HepG2 (cell line): ENCODE measurements at regions not wholly inside any gene's neighbourhood (a gene's known extent, or its start where the extent isn't known, plus 50 kb on each side); places are given as distances from the start of the nearest gene placed in this dataset.
A peak's percentile ranks its signal among the peaks of the same experiment; 100 is the strongest.

ENCODE experiments used
- ATAC-seq: fragments of 200-7000 bp; cut with Tn5 transposase; 3 replicates; pipeline ENCODE4 v1.9.1; 2020; ENCODE audit warnings: mild to moderate bottlenecking, moderate library complexity
- BruUV-seq: library from RNA; stranded (reverse); fragments of 400-500 nt; replicated peaks from 2 replicates; lab custom pipeline; 2021; lab: Mats Ljungman, UMichigan
- CTCF ChIA-PET: fragments of 300-600 bp; formaldehyde crosslinking; extraction: SDS; loops from one replicate; lab custom pipeline; 2021; ENCODE audit warnings: low total read pairs, inconsistent platforms, low intra/inter-chr PET ratio; lab: Yijun Ruan, JAX
- POLR2A ChIA-PET: fragments of 350-600 bp; sonication (Branson Sonifier 250); formaldehyde crosslinking; loops from one replicate; lab custom pipeline; 2020; ENCODE audit warnings: antibody characterized with exemption, inconsistent platforms; lab: Yijun Ruan, JAX
- DNase-seq: peaks from one replicate; pipeline ENCODE4 v3.0.0-alpha.2; 2015; ENCODE audit warnings: low spot score
- FAIRE-seq: peaks from 3 replicates; lab custom pipeline; 2011; peaks lifted over from hg19 to GRCh38; lab: Jason Lieb, UNC
- H2AFZ ChIP-seq: one replicate; pipeline ENCODE4 v1.6.1; 2011; ENCODE audit warnings: low read length, inconsistent platforms
- H3K27ac ChIP-seq: fragments of 300-600 bp; 3 replicates; pipeline ENCODE4 v1.8.0; 2011; ENCODE audit warnings: mixed run types, mild to moderate bottlenecking, mixed read lengths, low read length, inconsistent platforms; ENCODE audit not compliant: insufficient read depth; ENCODE audit errors: extremely low read length
- H3K27me3 ChIP-seq, 2 experiments: fragments of 200-600 bp in 1 of 2; 2 replicates in 1 of 2; 3 replicates in 1 of 2; pipeline versions ENCODE4 v1.6.0 to v1.8.0; 2011; ENCODE audit warnings: low read length in 2 of 2, mild to moderate bottlenecking in 2 of 2, moderate library complexity in 2 of 2, inconsistent platforms in 1 of 2; ENCODE audit not compliant: insufficient read depth in 2 of 2, control insufficient read depth in 1 of 2
- H3K36me3 ChIP-seq, 2 experiments: fragments of 200-600 bp in 1 of 2; replicated peaks in 1 of 2; 2 replicates in 1 of 2; 3 replicates in 1 of 2; pipeline versions ENCODE4 v1.5.1 to v1.8.0; 2011; ENCODE audit warnings: low read length in 2 of 2, inconsistent platforms in 1 of 2; ENCODE audit not compliant: insufficient read depth in 2 of 2, control insufficient read depth in 1 of 2
- H3K4me1 ChIP-seq: 2 replicates; pipeline ENCODE4 v1.5.1; 2012; ENCODE audit warnings: low read length, inconsistent platforms; ENCODE audit not compliant: insufficient read depth
- H3K4me2 ChIP-seq: 2 replicates; pipeline ENCODE4 v1.6.0; 2011; ENCODE audit warnings: low read depth, low read length, inconsistent platforms
- H3K4me3 ChIP-seq, 3 experiments: fragments of 200-600 bp in 1 of 3; sonication (generic), shearing (Covaris generic) in 1 of 3; replicated peaks in 1 of 3; 2 replicates each; pipeline ENCODE4 v1.5.1; 2011 to 2016; ENCODE audit warnings: low read length in 3 of 3, inconsistent platforms in 2 of 3, low read depth in 2 of 3, mild to moderate bottlenecking in 2 of 3, control low read depth in 1 of 3, mixed read lengths in 1 of 3; ENCODE audit not compliant: insufficient read depth in 1 of 3
- H3K79me2 ChIP-seq: one replicate; pipeline ENCODE4 v1.6.1; 2011; ENCODE audit warnings: low read length, inconsistent platforms; ENCODE audit not compliant: insufficient read depth
- H3K9ac ChIP-seq: 2 replicates; pipeline ENCODE4 v1.6.0; 2011; ENCODE audit warnings: mild to moderate bottlenecking, low read depth, low read length, inconsistent platforms; ENCODE audit not compliant: insufficient read depth
- H3K9me3 ChIP-seq: 2 replicates; pipeline ENCODE4 v1.5.1; 2012; ENCODE audit warnings: mild to moderate bottlenecking, low read length
- H4K20me1 ChIP-seq: 2 replicates; pipeline ENCODE4 v1.6.0; 2011; ENCODE audit warnings: inconsistent platforms, mild to moderate bottlenecking, low read length, moderate library complexity; ENCODE audit not compliant: insufficient read depth
- ASH2L ChIP-seq: fragments of 300-600, 200-600 bp; sonication (generic); IDR thresholded peaks from 2 replicates; pipeline ENCODE4 v1.7.0; 2017; ENCODE audit warnings: low read depth, mild to moderate bottlenecking, moderate library complexity, mixed read lengths, low read length; ENCODE audit not compliant: insufficient read length
- DNMT3B ChIP-seq: conservative IDR thresholded peaks from 2 replicates; pipeline ENCODE4 v1.6.1; 2016; ENCODE audit warnings: missing biosample characterization, control low read depth
- HCFC1 ChIP-seq: fragments of 150-350 bp; IDR thresholded peaks from 2 replicates; pipeline ENCODE4 v1.6.1; 2014; ENCODE audit warnings: low read depth, low read length
- HNF4A ChIP-seq: sonication (generic); formaldehyde crosslinking; IDR thresholded peaks from 2 replicates; pipeline ENCODE4 v1.4.0; 2020; ENCODE audit warnings: missing genetic modification reagents
- MED1 ChIP-seq: sonication (generic); formaldehyde crosslinking; IDR thresholded peaks from 2 replicates; pipeline ENCODE4 v1.4.0; 2020; ENCODE audit warnings: missing genetic modification reagents
- MEIS1 ChIP-seq: sonication (generic); formaldehyde crosslinking; IDR thresholded peaks from 2 replicates; pipeline ENCODE4 v1.9.0; 2021; ENCODE audit warnings: mild to moderate bottlenecking, missing genetic modification reagents, moderate library complexity, borderline replicate concordance
- MYC ChIP-seq: sonication (generic); formaldehyde crosslinking; IDR thresholded peaks from 2 replicates; pipeline ENCODE4 v1.9.0; 2021; ENCODE audit warnings: missing genetic modification reagents, borderline replicate concordance
- REPIN1 ChIP-seq: sonication (generic); formaldehyde crosslinking; IDR thresholded peaks from 2 replicates; pipeline ENCODE4 v1.8.0; 2022; ENCODE audit warnings: missing genetic modification reagents, low read depth, mild to moderate bottlenecking, borderline replicate concordance
- TCF7 ChIP-seq: sonication (generic); IDR thresholded peaks from 2 replicates; pipeline ENCODE4 v1.6.1; 2016; ENCODE audit warnings: antibody characterized with exemption, low read depth
- TEAD3 ChIP-seq: optimal IDR thresholded peaks from 2 replicates; pipeline ENCODE3; 2016; ENCODE audit warnings: borderline replicate concordance
- ZBTB33 ChIP-seq: sonication (generic); formaldehyde crosslinking; IDR thresholded peaks from 2 replicates; pipeline ENCODE4 v1.4.0; 2020; ENCODE audit warnings: missing genetic modification reagents
- ZFX ChIP-seq: sonication (generic); formaldehyde crosslinking; IDR thresholded peaks from 2 replicates; pipeline ENCODE4 v1.4.0; 2020; ENCODE audit warnings: mild to moderate bottlenecking, low read depth, missing genetic modification reagents, moderate library complexity
- ZNF292 ChIP-seq: sonication (generic); formaldehyde crosslinking; IDR thresholded peaks from 2 replicates; pipeline ENCODE4 v1.8.1; 2022; ENCODE audit warnings: mild to moderate bottlenecking, low read depth, missing genetic modification reagents, borderline replicate concordance
- ZNF331 ChIP-seq: sonication (generic); formaldehyde crosslinking; IDR thresholded peaks from 2 replicates; pipeline ENCODE4 v1.4.0; 2020; ENCODE audit warnings: missing genetic modification reagents
- ZNF441 ChIP-seq: sonication (generic); formaldehyde crosslinking; IDR thresholded peaks from 2 replicates; pipeline ENCODE4 v1.7.0; 2021; ENCODE audit warnings: missing genetic modification reagents, borderline replicate concordance
- ZNF772 ChIP-seq: sonication (generic); formaldehyde crosslinking; IDR thresholded peaks from 2 replicates; pipeline ENCODE4 v1.5.0; 2020; ENCODE audit warnings: mild to moderate bottlenecking, missing genetic modification reagents
- WGBS: methylation state at CpG from one replicate; pipeline ENCODE4 v1.1.6; 2017; ENCODE audit warnings: low lambda C conversion rate; 5-methylcytosine and 5-hydroxymethylcytosine counted together
- in situ Hi-C: cut with HindIII; loops from 2 replicates; pipeline ENCODE4 v1.10.0; 2017; ENCODE audit warnings: low pct_unique_long_range_greater_than_20kb; ENCODE audit not compliant: extremely low pct_ligation_motif_present
- intact Hi-C: fragments of 100-400 bp; cut with micrococcal nuclease; formaldehyde crosslinking; loops from one replicate; pipeline ENCODE4 v1.10.0; 2022; ENCODE audit not compliant: unreplicated experiment
- TF ChIP-seq, protein P1 (sequence below): sonication (generic); formaldehyde crosslinking; IDR thresholded peaks from 2 replicates; pipeline ENCODE4 v1.4.0; 2020; ENCODE audit warnings: mild to moderate bottlenecking, low read depth, missing genetic modification reagents
- TF ChIP-seq, protein P2 (sequence below): sonication (generic); formaldehyde crosslinking; IDR thresholded peaks from 2 replicates; pipeline ENCODE4 v1.9.0; 2022; ENCODE audit warnings: missing genetic modification reagents, mild to moderate bottlenecking, borderline replicate concordance

DNA sequence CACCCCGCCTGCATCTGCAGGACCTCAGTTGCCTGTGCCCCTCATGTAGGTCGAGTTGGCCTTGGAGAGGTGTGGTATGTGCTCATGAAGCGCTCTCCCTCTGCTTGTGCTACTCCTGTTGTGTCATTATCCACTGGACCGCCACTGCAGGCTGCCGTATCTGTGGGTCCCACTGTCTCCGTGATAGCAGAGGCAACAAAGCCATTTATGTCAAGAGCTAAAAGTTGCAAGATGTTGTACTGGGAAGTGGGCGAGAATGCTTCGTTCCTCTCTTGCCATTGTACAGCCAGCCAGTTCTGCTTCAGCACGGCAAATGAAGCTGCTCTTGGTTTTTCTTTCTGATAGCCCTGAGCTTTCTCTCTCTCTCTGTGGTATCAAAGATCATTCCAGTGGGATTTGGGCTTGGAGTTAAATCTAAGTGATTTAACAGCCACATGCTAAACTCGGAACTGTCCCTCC is 89.0 kb downstream of the TMEM212 start:
- Histone ChIP-seq H3K9ac (peak overlapping the region; percentile 67), H3K27ac (peak overlapping the region; percentile 71), H3K4me1 (peaks cover 56% of the 10 kb centered on the region), H3K36me3 (no peaks in the 10 kb centered on the region), H2AFZ (peak overlapping the region; percentile 88), H4K20me1 (no peaks in the 10 kb centered on the region), H3K4me3 (peak overlapping the region; percentile 25 to 62 (median 39)), H3K27me3 (no peaks in the 10 kb centered on the region), H3K4me2 (peak overlapping the region; percentile 81), H3K79me2 (no peaks in the 10 kb centered on the region), H3K9me3 (no peaks in the 10 kb centered on the region)
- intact Hi-C loops: no loop called here
- FAIRE-seq: peak; percentile 71
- CTCF ChIA-PET: no interaction called here
- in situ Hi-C loops: no loop called here
- peak; percentile 29 for DNase-seq
- POLR2A ChIA-PET: interaction anchor here (1.0 to 1.8 kb wide), 5 partner anchors 16 to 107 kb away, joined by 3 to 10 read pairs (median 4); partner anchors contain the start of gene FNDC3B
- WGBS: 45% methylated on average over 9 of the region's 10 CpGs
- no TSS peak for BruUV-seq
- ATAC-seq: peak; percentile 96
- TF ChIP-seq, protein P1, sequence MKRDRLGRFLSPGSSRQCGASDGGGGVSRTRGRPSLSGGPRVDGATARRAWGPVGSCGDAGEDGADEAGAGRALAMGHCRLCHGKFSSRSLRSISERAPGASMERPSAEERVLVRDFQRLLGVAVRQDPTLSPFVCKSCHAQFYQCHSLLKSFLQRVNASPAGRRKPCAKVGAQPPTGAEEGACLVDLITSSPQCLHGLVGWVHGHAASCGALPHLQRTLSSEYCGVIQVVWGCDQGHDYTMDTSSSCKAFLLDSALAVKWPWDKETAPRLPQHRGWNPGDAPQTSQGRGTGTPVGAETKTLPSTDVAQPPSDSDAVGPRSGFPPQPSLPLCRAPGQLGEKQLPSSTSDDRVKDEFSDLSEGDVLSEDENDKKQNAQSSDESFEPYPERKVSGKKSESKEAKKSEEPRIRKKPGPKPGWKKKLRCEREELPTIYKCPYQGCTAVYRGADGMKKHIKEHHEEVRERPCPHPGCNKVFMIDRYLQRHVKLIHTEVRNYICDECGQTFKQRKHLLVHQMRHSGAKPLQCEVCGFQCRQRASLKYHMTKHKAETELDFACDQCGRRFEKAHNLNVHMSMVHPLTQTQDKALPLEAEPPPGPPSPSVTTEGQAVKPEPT: 0 out of 2 replicates have a peak, but pooled peaks have one; percentile 29
- TF ChIP-seq MEIS1 (CRISPR knock-in tag) (no peak), REPIN1 (peak; percentile 66; the same call in 1 of the 2 replicates), HNF4A (CRISPR knock-in tag) (peak; percentile 29; the same call in 1 of the 2 replicates), ZNF441 (CRISPR knock-in tag) (no peak), HCFC1 (no peak), MYC (CRISPR knock-in tag) (0 out of 2 replicates have a peak, but pooled peaks have one; percentile 32), ZBTB33 (CRISPR knock-in tag) (peak; percentile 91), MED1 (peak; percentile 10; the same call in 1 of the 2 replicates), ZFX (peak; percentile 46), DNMT3B (CRISPR knock-in tag) (no peak), TCF7 (no peak), ZNF292 (CRISPR knock-in tag) (peak; percentile 87; the same call in 1 of the 2 replicates), TEAD3 (CRISPR knock-in tag) (peak; percentile 56), ZNF331 (CRISPR knock-in tag) (peak; percentile 43; the same call in 1 of the 2 replicates), ASH2L (peak; percentile 34), ZNF772 (CRISPR knock-in tag) (0 out of 2 replicates have a peak, but pooled peaks have one; percentile 46)
- TF ChIP-seq, protein P2, sequence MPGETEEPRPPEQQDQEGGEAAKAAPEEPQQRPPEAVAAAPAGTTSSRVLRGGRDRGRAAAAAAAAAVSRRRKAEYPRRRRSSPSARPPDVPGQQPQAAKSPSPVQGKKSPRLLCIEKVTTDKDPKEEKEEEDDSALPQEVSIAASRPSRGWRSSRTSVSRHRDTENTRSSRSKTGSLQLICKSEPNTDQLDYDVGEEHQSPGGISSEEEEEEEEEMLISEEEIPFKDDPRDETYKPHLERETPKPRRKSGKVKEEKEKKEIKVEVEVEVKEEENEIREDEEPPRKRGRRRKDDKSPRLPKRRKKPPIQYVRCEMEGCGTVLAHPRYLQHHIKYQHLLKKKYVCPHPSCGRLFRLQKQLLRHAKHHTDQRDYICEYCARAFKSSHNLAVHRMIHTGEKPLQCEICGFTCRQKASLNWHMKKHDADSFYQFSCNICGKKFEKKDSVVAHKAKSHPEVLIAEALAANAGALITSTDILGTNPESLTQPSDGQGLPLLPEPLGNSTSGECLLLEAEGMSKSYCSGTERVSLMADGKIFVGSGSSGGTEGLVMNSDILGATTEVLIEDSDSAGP (CRISPR knock-in tag): 0 out of 2 replicates have a peak, but pooled peaks have one; percentile 44
